RWPE1 (cell line): ENCODE measurements at regions not wholly inside any gene's neighbourhood (a gene's known extent, or its start where the extent isn't known, plus 50 kb on each side); places are given as distances from the start of the nearest gene placed in this dataset.

Source experiments
- CTCF ChIA-PET: fragments of 350-600 bp; sonication (Branson Sonifier 250); formaldehyde crosslinking; extraction: SDS; loops from one replicate; lab custom pipeline; 2021; lab: Yijun Ruan, JAX
- POLR2A ChIA-PET: fragments of 400-600 bp; formaldehyde crosslinking; extraction: SDS; loops from one replicate; lab custom pipeline; 2020; ENCODE audit warnings: antibody characterized with exemption; ENCODE audit not compliant: low non-redundant PET; lab: Yijun Ruan, JAX
- DNase-seq: peaks from one replicate; pipeline ENCODE4 v3.0.0; 2012; ENCODE audit warnings: low spot score
- H3K27ac ChIP-seq: fragments of 450-650 bp; 2 replicates; pipeline ENCODE4 v1.5.1; 2017
- TF ChIP-seq, protein P1 (sequence below): fragments of 450-650 bp; conservative IDR thresholded peaks from 2 replicates; pipeline ENCODE4 v1.5.1; 2017; ENCODE audit warnings: low read depth, mild to moderate bottlenecking

- POLR2A ChIA-PET: no interaction called here
- DNase-seq: no peak
- TF ChIP-seq, protein P1, sequence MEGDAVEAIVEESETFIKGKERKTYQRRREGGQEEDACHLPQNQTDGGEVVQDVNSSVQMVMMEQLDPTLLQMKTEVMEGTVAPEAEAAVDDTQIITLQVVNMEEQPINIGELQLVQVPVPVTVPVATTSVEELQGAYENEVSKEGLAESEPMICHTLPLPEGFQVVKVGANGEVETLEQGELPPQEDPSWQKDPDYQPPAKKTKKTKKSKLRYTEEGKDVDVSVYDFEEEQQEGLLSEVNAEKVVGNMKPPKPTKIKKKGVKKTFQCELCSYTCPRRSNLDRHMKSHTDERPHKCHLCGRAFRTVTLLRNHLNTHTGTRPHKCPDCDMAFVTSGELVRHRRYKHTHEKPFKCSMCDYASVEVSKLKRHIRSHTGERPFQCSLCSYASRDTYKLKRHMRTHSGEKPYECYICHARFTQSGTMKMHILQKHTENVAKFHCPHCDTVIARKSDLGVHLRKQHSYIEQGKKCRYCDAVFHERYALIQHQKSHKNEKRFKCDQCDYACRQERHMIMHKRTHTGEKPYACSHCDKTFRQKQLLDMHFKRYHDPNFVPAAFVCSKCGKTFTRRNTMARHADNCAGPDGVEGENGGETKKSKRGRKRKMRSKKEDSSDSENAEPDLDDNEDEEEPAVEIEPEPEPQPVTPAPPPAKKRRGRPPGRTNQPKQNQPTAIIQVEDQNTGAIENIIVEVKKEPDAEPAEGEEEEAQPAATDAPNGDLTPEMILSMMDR: no peak
- H3K27ac ChIP-seq: no peak overlapping the region
- CTCF ChIA-PET: no interaction called here
Observed at GRCh38 chr17:13387952-13388351, 213.8 kb downstream of the HS3ST3A1 start.

GRCh38 chr17:13387236-13387635 lies 214.5 kb downstream of the HS3ST3A1 start:
- POLR2A ChIA-PET: no interaction called here
- H3K27ac ChIP-seq: no peak overlapping the region
- CTCF ChIA-PET: interaction anchor here (0.6 kb wide), 1 partner anchor 44 kb away, joined by 4 read pairs; no protein-coding TSS in a partner anchor
- TF ChIP-seq, protein P1: no peak
- no peak for DNase-seq

DNA sequence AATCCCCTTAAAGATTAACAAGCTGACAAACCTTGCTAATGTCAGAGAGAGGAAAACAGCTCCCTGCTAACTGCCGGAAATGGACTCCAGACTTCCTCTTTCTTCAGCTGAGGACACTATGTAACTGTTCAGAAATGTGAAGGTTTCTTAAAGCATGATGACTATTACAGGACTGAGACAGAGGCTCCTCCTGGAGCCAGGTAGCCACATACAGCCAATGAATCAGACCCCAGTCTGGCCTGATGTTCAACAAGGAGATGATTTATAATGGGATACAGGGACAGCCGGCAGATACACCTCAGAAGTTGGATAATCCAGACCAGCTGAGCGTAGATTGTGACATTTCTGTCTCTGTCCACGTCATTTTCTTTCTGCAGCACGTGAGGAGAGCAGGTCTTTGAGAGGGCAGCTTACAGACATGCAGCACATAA lies 216.2 kb downstream of the HS3ST3A1 start:
- H3K27ac ChIP-seq: no peak overlapping the region
- no peak for DNase-seq
- POLR2A ChIA-PET: no interaction called here
- TF ChIP-seq, protein P1: no peak
- CTCF ChIA-PET: interaction anchor here (0.6 kb wide), 2 partner anchors 21 to 1459 kb away, joined by 3 read pairs; no protein-coding TSS in a partner anchor

DNA sequence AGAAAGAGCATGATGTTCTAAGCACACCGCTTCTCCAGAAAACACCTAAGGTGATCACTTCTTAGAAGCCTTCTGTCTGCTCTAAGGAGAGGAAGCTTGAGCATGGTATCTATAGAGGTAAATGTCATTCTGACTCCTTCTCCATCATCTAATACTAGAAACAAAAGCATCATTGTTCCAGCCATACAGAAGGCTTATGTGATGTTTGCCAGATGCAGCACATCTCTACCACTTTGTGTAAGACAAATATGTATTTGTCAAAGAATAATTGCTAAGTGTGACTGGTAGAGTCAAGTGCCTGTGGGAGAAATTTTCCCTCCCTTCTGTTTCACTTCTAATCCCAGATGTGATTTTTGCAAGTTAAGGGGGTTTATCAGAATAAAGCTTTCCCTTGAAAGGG lies 217.1 kb downstream of the HS3ST3A1 start:
- H3K27ac ChIP-seq: no peak overlapping the region
- no peak for DNase-seq
- ChIA-PET POLR2A (no interaction called here), CTCF (interaction anchor here (0.6 kb wide), 1 partner anchor 20 kb away, joined by 3 read pairs; no protein-coding TSS in a partner anchor)
- TF ChIP-seq, protein P1: no peak

DNA sequence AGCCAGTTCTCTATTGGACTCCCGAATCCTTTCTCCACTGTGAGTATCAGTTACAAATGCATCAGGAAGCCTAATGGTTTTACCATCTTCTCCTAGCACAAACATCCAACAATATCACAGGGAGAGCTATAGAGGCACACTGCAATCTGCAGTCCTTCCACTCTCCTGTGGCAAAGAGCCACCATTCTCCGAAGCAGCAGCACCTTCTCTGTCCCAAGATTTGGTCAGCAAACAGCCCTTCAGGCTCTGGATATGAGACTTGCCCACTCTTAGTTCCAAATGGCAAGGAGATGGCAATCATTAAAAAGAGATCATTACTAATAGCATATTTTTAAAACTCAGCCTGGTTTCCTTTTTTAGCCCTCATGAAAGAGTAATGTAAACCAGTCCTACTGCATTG lies 223.4 kb downstream of the HS3ST3A1 start:
- POLR2A ChIA-PET: no interaction called here
- TF ChIP-seq, protein P1: no peak
- CTCF ChIA-PET: interaction anchor here (0.7 kb wide), 1 partner anchor 11 kb away, joined by 3 read pairs; no protein-coding TSS in a partner anchor

DNA sequence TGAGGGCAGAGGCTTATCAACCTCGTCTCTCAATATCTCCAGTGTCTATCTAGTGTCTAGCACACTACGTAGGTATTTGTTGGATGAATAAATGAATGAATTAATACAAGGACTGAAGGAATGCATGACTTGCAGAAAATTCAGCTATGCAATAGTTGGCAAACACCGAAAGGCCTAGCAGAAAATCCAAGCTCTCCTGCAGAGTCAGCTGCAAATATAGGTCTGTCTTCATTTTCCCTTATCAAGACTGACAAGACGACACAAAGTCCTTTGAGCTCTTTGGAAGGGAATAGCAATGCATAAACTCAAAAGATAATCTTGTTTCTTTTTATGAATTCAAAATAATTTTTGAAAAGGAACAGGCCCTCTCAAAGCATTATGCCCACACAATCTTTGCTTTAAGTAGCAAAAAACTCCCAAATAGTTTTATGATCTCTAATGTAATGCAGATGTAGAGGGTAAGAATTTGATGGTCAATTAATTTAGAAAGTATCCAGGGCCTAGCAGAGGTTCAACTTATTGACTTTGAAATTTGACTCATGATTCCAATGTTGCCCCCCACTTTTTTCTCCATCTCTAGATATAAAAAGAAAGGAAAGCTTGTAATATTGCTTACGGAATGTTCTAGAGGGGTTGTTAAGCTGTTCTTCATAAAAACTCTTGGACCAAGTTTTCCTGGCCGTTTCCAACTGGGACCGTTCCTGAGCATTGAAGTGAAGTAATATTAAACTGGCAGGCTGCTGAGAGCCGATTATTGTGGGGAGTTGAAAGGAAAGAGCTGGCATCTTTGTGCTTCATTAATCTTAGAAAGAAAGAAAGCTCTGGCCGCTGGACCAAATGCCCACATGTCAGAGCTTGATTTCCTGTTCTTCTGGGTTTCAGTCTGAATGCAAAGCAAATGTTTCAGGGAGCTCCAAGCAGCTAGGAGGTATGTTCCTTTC lies 227.3 kb downstream of the HS3ST3A1 start:
- POLR2A ChIA-PET: no interaction called here

More for the DNA sequence above, 223.4 kb downstream of the HS3ST3A1 start:
- no peak for DNase-seq
- no peak overlapping the region for H3K27ac ChIP-seq

More for the DNA sequence above, 227.3 kb downstream of the HS3ST3A1 start:
- TF ChIP-seq, protein P1: no peak
- CTCF ChIA-PET: interaction anchor here (1.0 kb wide), 1 partner anchor 12 kb away, joined by 3 read pairs; no protein-coding TSS in a partner anchor
- no peak overlapping the region for H3K27ac ChIP-seq
- DNase-seq: no peak
